ENCODE measurements at regions not wholly inside any gene's neighbourhood (a gene's known extent, or its start where the extent isn't known, plus 50 kb on each side); places are given as distances from the start of the nearest gene placed in this dataset.

GRCh38 chr19:56894626-56895025, 54.1 kb upstream of the PEG3 start:
- H3K9me3 ChIP-seq, result peaks cover 0 to 95% (median 67%) of the 10 kb centered on the region in 8 donors
- TF ChIP-seq POLR2AphosphoS5 (IDR thresholded peaks at IDR 0.05) (no peak), POLR2A (IDR thresholded peaks at IDR 0.05) (no peak), CTCF (IDR thresholded peaks at IDR 0.05 in 8 of 11, conservative IDR thresholded peaks at IDR 0.05 in 3 of 11) (no peak)
- H3K36me3 ChIP-seq, result no peaks in the 10 kb centered on the region
- H3K4me1 ChIP-seq, result no peaks in the 10 kb centered on the region
- H3K27me3 ChIP-seq (replicated peaks in 1 of 7), result peaks cover 0 to 7% (median 0%) of the 10 kb centered on the region in 7 donors
- intact Hi-C loops (cut with DNase I; ENCODE audit: low total_unique reads), result no loop called here
- no peak overlapping the region for H3K4me3 ChIP-seq
- H3K27ac ChIP-seq, result no peak overlapping the region
- WGBS, 5 donors, result 78 to 84% (median 80%) methylated on average over 9 of the region's 9 CpGs
- DNase-seq, result no peak

- Histone ChIP-seq H3K36me3 (no peaks in the 10 kb centered on the region), H3K9me3 (peaks cover 0 to 97% (median 69%) of the 10 kb centered on the region in 8 donors), H3K27me3 (replicated peaks in 1 of 7) (no peaks in the 10 kb centered on the region), H3K4me1 (no peaks in the 10 kb centered on the region), H3K4me3 (no peak overlapping the region), H3K27ac (no peak overlapping the region)
- intact Hi-C loops (cut with DNase I; ENCODE audit: low total_unique reads), result no loop called here
- 77 to 89% (median 79%) methylated on average over 3 of the region's 3 CpGs for WGBS, 5 donors
- TF ChIP-seq POLR2AphosphoS5 (IDR thresholded peaks at IDR 0.05) (no peak), CTCF (IDR thresholded peaks at IDR 0.05 in 8 of 11, conservative IDR thresholded peaks at IDR 0.05 in 3 of 11) (no peak), POLR2A (IDR thresholded peaks at IDR 0.05) (no peak)
- no peak for DNase-seq
Measured at GRCh38 chr19:56896095-56896494, 55.6 kb upstream of the PEG3 start.

- Histone ChIP-seq H3K27ac (no peak overlapping the region), H3K27me3 (replicated peaks in 1 of 7) (no peaks in the 10 kb centered on the region), H3K4me3 (no peak overlapping the region), H3K36me3 (no peaks in the 10 kb centered on the region), H3K4me1 (no peaks in the 10 kb centered on the region), H3K9me3 (peaks cover 0 to 95% (median 58%) of the 10 kb centered on the region in 8 donors)
- DNase-seq, result no peak
- intact Hi-C loops (cut with DNase I; ENCODE audit: low total_unique reads), result no loop called here
- TF ChIP-seq CTCF (IDR thresholded peaks at IDR 0.05 in 8 of 11, conservative IDR thresholded peaks at IDR 0.05 in 3 of 11), result no peak
- no peak for TF ChIP-seq POLR2AphosphoS5 (IDR thresholded peaks at IDR 0.05)
- TF ChIP-seq POLR2A (IDR thresholded peaks at IDR 0.05), result no peak
- 79 to 87% (median 82%) methylated on average over 6 of the region's 6 CpGs for WGBS, 5 donors
Measured at GRCh38 chr19:56899943-56900342, 59.4 kb upstream of the PEG3 start.

- Histone ChIP-seq H3K27me3 (replicated peaks in 1 of 7) (no peaks in the 10 kb centered on the region), H3K27ac (no peak overlapping the region), H3K36me3 (no peaks in the 10 kb centered on the region), H3K4me3 (no peak overlapping the region), H3K9me3 (peaks cover 0 to 95% (median 58%) of the 10 kb centered on the region in 8 donors), H3K4me1 (no peaks in the 10 kb centered on the region)
- intact Hi-C loops (cut with DNase I; ENCODE audit: low total_unique reads), result no loop called here
- 77 to 87% (median 83%) methylated on average over 12 of the region's 12 CpGs for WGBS, 5 donors
- TF ChIP-seq POLR2AphosphoS5 (IDR thresholded peaks at IDR 0.05) (no peak), CTCF (IDR thresholded peaks at IDR 0.05 in 8 of 11, conservative IDR thresholded peaks at IDR 0.05 in 3 of 11) (no peak), POLR2A (IDR thresholded peaks at IDR 0.05) (no peak)
- DNase-seq, result no peak
Measured at GRCh38 chr19:56900573-56901097, 60.1 kb upstream of the PEG3 start.

Measured in spleen (tissue), 11 donors.